Keratinocyte (primary cell): ENCODE measurements at regions not wholly inside any gene's neighbourhood (a gene's known extent, or its start where the extent isn't known, plus 50 kb on each side); places are given as distances from the start of the nearest gene placed in this dataset.

Experiments
- DNase-seq: peaks from one replicate; pipeline ENCODE4 v3.0.0-alpha.2; 2011; ENCODE audit warnings: low read depth, missing footprints, low spot score
- FAIRE-seq: peaks from 2 replicates; lab custom pipeline; 2011; peaks lifted over from hg19 to GRCh38; lab: Jason Lieb, UNC
- H2AFZ ChIP-seq: 2 replicates; pipeline ENCODE4 v1.6.0; 2012; ENCODE audit warnings: low read length, control low read depth, inconsistent platforms; ENCODE audit not compliant: control insufficient read depth
- H3K27ac ChIP-seq: 2 replicates; pipeline ENCODE4 v1.5.1; 2011; ENCODE audit warnings: low read length; ENCODE audit not compliant: control insufficient read depth, insufficient read depth
- H3K27me3 ChIP-seq: 3 replicates; pipeline ENCODE4 v1.6.0; 2011; ENCODE audit warnings: low read length; ENCODE audit not compliant: control insufficient read depth, insufficient read depth; ENCODE audit errors: extremely low read depth
- H3K36me3 ChIP-seq, 2 experiments: 2 replicates in 1 of 2; 3 replicates in 1 of 2; pipeline ENCODE4 v1.5.1; 2011; ENCODE audit warnings: low read length in 2 of 2, mild to moderate bottlenecking in 1 of 2; ENCODE audit not compliant: control insufficient read depth in 2 of 2, insufficient read depth in 2 of 2; ENCODE audit errors: extremely low read depth in 1 of 2
- H3K4me1 ChIP-seq: 3 replicates; pipeline ENCODE4 v1.5.1; 2011; ENCODE audit warnings: low read length; ENCODE audit not compliant: control insufficient read depth, insufficient read depth; ENCODE audit errors: extremely low read depth
- H3K4me2 ChIP-seq: 3 replicates; pipeline ENCODE4 v1.6.0; 2011; ENCODE audit warnings: low read depth, low read length; ENCODE audit not compliant: control insufficient read depth, insufficient read depth; ENCODE audit errors: extremely low read depth
- H3K4me3 ChIP-seq, 3 experiments: fragments of 200-600 bp in 1 of 3; sonication (generic) in 1 of 3; 2 replicates in 2 of 3; 3 replicates in 1 of 3; pipeline ENCODE4 v1.5.1; 2011 to 2016; ENCODE audit warnings: low read length in 3 of 3, mild to moderate bottlenecking in 3 of 3, control low read depth in 2 of 3, inconsistent platforms in 1 of 3, low read depth in 1 of 3, mixed read lengths in 1 of 3, mixed run types in 1 of 3, moderate library complexity in 1 of 3; ENCODE audit not compliant: control insufficient read depth in 2 of 3, insufficient read depth in 2 of 3; ENCODE audit errors: extremely low read depth in 1 of 3
- H3K79me2 ChIP-seq: 2 replicates; pipeline ENCODE4 v1.6.0; 2012; ENCODE audit warnings: low read length; ENCODE audit not compliant: control insufficient read depth, insufficient read depth
- H3K9ac ChIP-seq: 3 replicates; pipeline ENCODE4 v1.6.0; 2011; ENCODE audit warnings: low read length; ENCODE audit not compliant: control insufficient read depth, insufficient read depth; ENCODE audit errors: extremely low read depth
- H3K9me1 ChIP-seq: 3 replicates; pipeline ENCODE4 v1.6.0; 2011; ENCODE audit warnings: low read length; ENCODE audit not compliant: control insufficient read depth, insufficient read depth; ENCODE audit errors: extremely low read depth
- H3K9me3 ChIP-seq: 2 replicates; pipeline ENCODE4 v1.5.1; 2012; ENCODE audit warnings: low read depth, low read length; ENCODE audit not compliant: control insufficient read depth
- H4K20me1 ChIP-seq: 3 replicates; pipeline ENCODE4 v1.6.0; 2011; ENCODE audit warnings: low read length; ENCODE audit not compliant: control insufficient read depth, insufficient read depth; ENCODE audit errors: extremely low read depth
- EZH2 ChIP-seq: IDR thresholded peaks from one replicate; pipeline ENCODE4 v1.6.1; 2012; ENCODE audit warnings: inconsistent platforms, mild to moderate bottlenecking, low read length, moderate library complexity
- dilution Hi-C: fragments of 300-500 bp; cut with MboI; formaldehyde crosslinking; loops from one replicate; pipeline ENCODE4 v1.7.0; 2020; ENCODE audit warnings: low sequenced_read_pairs; ENCODE audit not compliant: extremely low pct_ligation_motif_present
- TF ChIP-seq, protein P1 (sequence below), 3 experiments: IDR thresholded peaks in 1 of 3; conservative IDR thresholded peaks in 1 of 3; optimal IDR thresholded peaks in 1 of 3; 2 replicates in 2 of 3; 3 replicates in 1 of 3; pipeline versions ENCODE3 to v1.5.1; 2011; ENCODE audit warnings: low read length in 3 of 3, mild to moderate bottlenecking in 3 of 3, moderate library complexity in 2 of 3, control low read depth in 1 of 3, inconsistent platforms in 1 of 3; ENCODE audit not compliant: insufficient read depth in 2 of 3; ENCODE audit errors: extremely low read depth in 1 of 3

DNA sequence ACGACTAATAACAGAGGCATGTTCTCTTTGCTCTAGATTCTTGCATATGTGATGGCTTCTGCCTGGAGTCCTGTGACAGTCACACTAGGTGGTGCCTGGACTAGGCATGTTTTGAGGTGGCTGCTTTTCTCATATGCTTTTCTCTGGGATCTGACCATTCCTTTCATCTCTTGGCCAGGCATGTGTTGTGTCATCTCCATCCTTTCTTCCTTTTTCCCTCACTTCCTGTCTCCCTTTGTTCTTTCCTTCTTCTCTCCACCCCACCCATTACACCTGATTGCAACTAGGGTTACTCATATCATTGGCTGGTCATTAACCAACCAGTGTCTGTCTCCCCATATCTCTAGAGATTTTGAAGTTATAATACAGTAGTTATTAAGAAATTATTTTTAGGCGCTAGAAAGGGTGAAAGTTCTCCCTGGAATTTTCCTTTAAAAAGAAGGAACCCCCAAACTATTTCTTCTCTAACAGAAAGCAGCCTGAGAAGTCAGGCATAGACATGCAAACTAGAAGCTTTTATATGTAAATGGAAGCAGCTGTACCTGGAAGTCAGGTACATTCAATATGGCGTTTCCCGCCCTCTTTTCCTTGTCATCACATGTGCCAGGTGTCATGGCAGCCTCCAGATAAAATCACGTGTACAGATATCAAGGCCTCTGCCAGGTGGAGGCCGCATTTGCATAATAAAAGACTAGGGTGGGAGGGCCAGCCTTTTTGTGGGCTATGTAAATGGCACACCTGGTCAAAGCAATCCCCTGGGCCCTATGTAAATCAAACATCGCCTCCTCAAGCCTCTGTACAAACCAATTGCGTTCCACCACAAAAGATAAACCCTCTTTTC, 220.4 kb upstream of the MEX3C start:
- Histone ChIP-seq H3K9me1 (no peaks in the 10 kb centered on the region), H2AFZ (no peak overlapping the region), H3K4me1 (no peaks in the 10 kb centered on the region), H3K27me3 (no peaks in the 10 kb centered on the region), H3K36me3 (no peaks in the 10 kb centered on the region), H3K27ac (no peak overlapping the region), H4K20me1 (no peaks in the 10 kb centered on the region), H3K9ac (no peak overlapping the region), H3K4me3 (no peak overlapping the region), H3K9me3 (no peaks in the 10 kb centered on the region), H3K79me2 (no peaks in the 10 kb centered on the region), H3K4me2 (no peak overlapping the region)
- dilution Hi-C loops: no loop called here
- DNase-seq: no peak
- no peak for TF ChIP-seq EZH2
- TF ChIP-seq, protein P1, sequence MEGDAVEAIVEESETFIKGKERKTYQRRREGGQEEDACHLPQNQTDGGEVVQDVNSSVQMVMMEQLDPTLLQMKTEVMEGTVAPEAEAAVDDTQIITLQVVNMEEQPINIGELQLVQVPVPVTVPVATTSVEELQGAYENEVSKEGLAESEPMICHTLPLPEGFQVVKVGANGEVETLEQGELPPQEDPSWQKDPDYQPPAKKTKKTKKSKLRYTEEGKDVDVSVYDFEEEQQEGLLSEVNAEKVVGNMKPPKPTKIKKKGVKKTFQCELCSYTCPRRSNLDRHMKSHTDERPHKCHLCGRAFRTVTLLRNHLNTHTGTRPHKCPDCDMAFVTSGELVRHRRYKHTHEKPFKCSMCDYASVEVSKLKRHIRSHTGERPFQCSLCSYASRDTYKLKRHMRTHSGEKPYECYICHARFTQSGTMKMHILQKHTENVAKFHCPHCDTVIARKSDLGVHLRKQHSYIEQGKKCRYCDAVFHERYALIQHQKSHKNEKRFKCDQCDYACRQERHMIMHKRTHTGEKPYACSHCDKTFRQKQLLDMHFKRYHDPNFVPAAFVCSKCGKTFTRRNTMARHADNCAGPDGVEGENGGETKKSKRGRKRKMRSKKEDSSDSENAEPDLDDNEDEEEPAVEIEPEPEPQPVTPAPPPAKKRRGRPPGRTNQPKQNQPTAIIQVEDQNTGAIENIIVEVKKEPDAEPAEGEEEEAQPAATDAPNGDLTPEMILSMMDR (optimal IDR thresholded peaks at IDR 0.05 in 1 of 3, IDR thresholded peaks at IDR 0.05 in 1 of 3, conservative IDR thresholded peaks at IDR 0.05 in 1 of 3; ENCODE audit: extremely low read depth in 1 of 3, insufficient read depth in 2 of 3, low read length in 3 of 3): no peak
- no peak for FAIRE-seq

DNA sequence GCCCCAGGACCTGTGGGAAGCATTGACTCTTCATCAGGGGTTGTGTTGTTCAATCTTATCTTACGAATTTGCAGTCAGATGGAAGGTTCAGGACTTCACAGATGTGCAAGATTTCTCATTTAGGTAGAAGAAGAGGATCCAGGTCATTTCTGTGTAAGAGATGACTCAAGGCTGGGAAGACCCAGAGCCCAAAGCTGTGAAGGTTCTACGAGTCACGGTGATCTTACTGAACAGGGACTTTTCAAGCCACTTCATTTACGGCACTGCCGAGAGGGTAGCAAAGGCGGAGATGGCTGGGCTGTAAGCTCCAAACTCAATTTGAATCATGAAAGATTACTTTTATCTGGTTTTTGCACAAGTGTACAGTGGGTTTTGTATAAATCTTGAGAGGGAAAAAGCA, 228.0 kb upstream of the MEX3C start:
- Histone ChIP-seq H4K20me1 (no peaks in the 10 kb centered on the region), H3K9me1 (no peaks in the 10 kb centered on the region), H3K27me3 (no peaks in the 10 kb centered on the region), H3K9ac (no peak overlapping the region), H3K36me3 (no peaks in the 10 kb centered on the region), H3K4me3 (no peak overlapping the region), H2AFZ (no peak overlapping the region), H3K79me2 (no peaks in the 10 kb centered on the region), H3K27ac (no peak overlapping the region), H3K9me3 (no peaks in the 10 kb centered on the region), H3K4me2 (no peak overlapping the region), H3K4me1 (peaks cover 11% of the 10 kb centered on the region)
- TF ChIP-seq EZH2: no peak
- TF ChIP-seq, protein P1 (optimal IDR thresholded peaks at IDR 0.05 in 1 of 3, IDR thresholded peaks at IDR 0.05 in 1 of 3, conservative IDR thresholded peaks at IDR 0.05 in 1 of 3; ENCODE audit: extremely low read depth in 1 of 3, insufficient read depth in 2 of 3, low read length in 3 of 3): no peak
- no peak for FAIRE-seq
- DNase-seq: no peak
- dilution Hi-C loops: no loop called here
